ENCODE measurements at regions not wholly inside any gene's neighbourhood (a gene's known extent, or its start where the extent isn't known, plus 50 kb on each side); places are given as distances from the start of the nearest gene placed in this dataset.
A peak's percentile ranks its signal among the peaks of the same experiment; 100 is the strongest.
"Not testable (repeated sequence)": the region's sequence is repeated elsewhere in the genome, so short reads cannot be mapped to it uniquely, and the experiment has no call there.

DNA sequence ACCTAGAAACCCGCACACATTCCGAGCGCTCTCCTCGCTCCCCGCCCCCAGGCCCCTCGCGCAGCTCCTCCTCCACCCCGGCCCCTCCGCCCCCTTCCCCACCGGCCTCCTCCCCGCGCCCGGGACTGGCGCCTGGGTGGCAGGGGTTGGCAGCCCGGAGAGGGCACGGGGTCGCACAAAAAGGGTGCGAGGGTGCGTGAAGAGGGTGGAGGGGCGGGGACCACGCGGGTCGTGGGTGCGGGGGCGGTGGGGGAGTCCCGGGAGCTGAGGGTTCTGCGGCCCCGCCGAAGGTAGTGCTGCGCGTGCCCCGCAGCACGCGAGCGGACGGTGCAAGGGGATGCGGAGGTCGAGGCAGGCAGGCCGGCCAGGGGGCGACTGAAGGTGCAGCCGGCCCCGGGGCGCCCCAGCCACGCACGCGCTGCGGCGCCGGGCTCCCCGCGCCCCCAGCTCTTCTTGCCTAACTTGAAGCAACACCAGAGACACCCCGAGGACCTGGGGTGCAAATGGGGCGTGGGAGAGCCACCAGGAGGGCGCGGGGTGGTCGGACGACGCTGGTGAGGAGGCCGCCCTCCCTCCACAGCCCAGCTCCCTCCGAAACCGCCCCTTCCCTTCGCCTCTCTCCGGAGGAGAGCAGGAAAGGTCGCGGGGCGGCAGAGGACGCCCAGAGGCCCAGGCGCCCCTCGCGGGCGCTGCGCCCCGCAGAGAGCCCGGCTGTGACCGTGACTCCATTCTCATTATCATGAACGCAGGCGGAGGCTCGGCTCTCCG lies 174.7 kb downstream of the ATP6V0E2 start:
- H3K4me3 ChIP-seq (replicated peaks in 1 of 3; ENCODE audit: insufficient read depth in 1 of 3, low read depth in 2 of 3, low read length in 3 of 3), result peak overlapping the region; percentile 37 to 61 (median 45); a peak in 5 of 6 replicates
- H2AFZ ChIP-seq (ENCODE audit: low read length); BruUV-seq (replicated peaks); H3K4me1 ChIP-seq (ENCODE audit: insufficient read depth, low read length); H3K9me3 ChIP-seq (ENCODE audit: low read length); H3K27ac ChIP-seq (ENCODE audit: extremely low read length, insufficient read depth, low read length); H3K36me3 ChIP-seq (replicated peaks in 1 of 2; ENCODE audit: control insufficient read depth in 1 of 2, insufficient read depth in 2 of 2, low read length in 2 of 2); POLR2A ChIA-PET; H3K79me2 ChIP-seq (ENCODE audit: insufficient read depth, low read length); FAIRE-seq; intact Hi-C loops (cut with micrococcal nuclease; ENCODE audit: unreplicated experiment); DNase-seq (ENCODE audit: low spot score); H4K20me1 ChIP-seq (ENCODE audit: insufficient read depth, low read length); H3K27me3 ChIP-seq (ENCODE audit: control insufficient read depth in 1 of 2, insufficient read depth in 2 of 2, low read length in 2 of 2); CTCF ChIA-PET (ENCODE audit: low intra/inter-chr PET ratio, low total read pairs): not testable (repeated sequence)
- peak; percentile 63 for ATAC-seq
- under 1% methylated on average over 14 of the region's 79 CpGs for WGBS (ENCODE audit: low lambda C conversion rate)
- H3K9ac ChIP-seq (ENCODE audit: insufficient read depth, low read depth, low read length), result 0 out of 2 replicates have a peak overlapping the region, but pooled peaks have one; percentile 34
- peak overlapping the region; percentile 70 for H3K4me2 ChIP-seq (ENCODE audit: low read depth, low read length)
- in situ Hi-C loops (cut with HindIII; ENCODE audit: extremely low pct_ligation_motif_present, low pct_unique_long_range_greater_than_20kb), result loop anchor here (25.0 kb wide), 1 partner anchor 186 kb away; the partner anchor contains the start of gene ATP6V0E2
- TF ChIP-seq ZFY (CRISPR knock-in tag; IDR thresholded peaks at IDR 0.05), result 0 out of 2 replicates have a peak, but pooled peaks have one; percentile 19
- peak; percentile 28; the same call in 1 of the 2 replicates for TF ChIP-seq ZGPAT (CRISPR knock-in tag; IDR thresholded peaks at IDR 0.05)
- TF ChIP-seq, protein P1, sequence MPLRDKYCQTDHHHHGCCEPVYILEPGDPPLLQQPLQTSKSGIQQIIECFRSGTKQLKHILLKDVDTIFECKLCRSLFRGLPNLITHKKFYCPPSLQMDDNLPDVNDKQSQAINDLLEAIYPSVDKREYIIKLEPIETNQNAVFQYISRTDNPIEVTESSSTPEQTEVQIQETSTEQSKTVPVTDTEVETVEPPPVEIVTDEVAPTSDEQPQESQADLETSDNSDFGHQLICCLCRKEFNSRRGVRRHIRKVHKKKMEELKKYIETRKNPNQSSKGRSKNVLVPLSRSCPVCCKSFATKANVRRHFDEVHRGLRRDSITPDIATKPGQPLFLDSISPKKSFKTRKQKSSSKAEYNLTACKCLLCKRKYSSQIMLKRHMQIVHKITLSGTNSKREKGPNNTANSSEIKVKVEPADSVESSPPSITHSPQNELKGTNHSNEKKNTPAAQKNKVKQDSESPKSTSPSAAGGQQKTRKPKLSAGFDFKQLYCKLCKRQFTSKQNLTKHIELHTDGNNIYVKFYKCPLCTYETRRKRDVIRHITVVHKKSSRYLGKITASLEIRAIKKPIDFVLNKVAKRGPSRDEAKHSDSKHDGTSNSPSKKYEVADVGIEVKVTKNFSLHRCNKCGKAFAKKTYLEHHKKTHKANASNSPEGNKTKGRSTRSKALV (CRISPR knock-in tag; IDR thresholded peaks at IDR 0.05), result peak; percentile 60; the same call in 1 of the 2 replicates
- TF ChIP-seq ZNF777 (CRISPR knock-in tag; IDR thresholded peaks at IDR 0.05), result peak; percentile 26; the same call in 1 of the 2 replicates
- peak; percentile 17; the same call in 1 of the 2 replicates for TF ChIP-seq POLR2G (IDR thresholded peaks at IDR 0.05; ENCODE audit: low read depth, low read length)
- peak; percentile 39; the same call in 1 of the 2 replicates for TF ChIP-seq UBTF (CRISPR knock-in tag; IDR thresholded peaks at IDR 0.05)
- 0 out of 4 replicates have a peak, but pooled peaks of 1 of the 2 experiments have one; percentile 31 for TF ChIP-seq HMGXB4 (CRISPR knock-in tag; IDR thresholded peaks at IDR 0.05; ENCODE audit: borderline replicate concordance in 1 of 2, low read depth in 1 of 2)
- peak; percentile 47; the same call in 1 of the 2 replicates for TF ChIP-seq ZNF687 (CRISPR knock-in tag; IDR thresholded peaks at IDR 0.05)
- TF ChIP-seq HNRNPLL (IDR thresholded peaks at IDR 0.05; ENCODE audit: low read depth, low read length, poor library complexity, severe bottlenecking), result peak; percentile 20
